NCI-H1417 treated with DMSO at 0.1 percent for 48 hours (cell line): ENCODE measurements at regions not wholly inside any gene's neighbourhood (a gene's known extent, or its start where the extent isn't known, plus 50 kb on each side); places are given as distances from the start of the nearest gene placed in this dataset.
"Not testable (repeated sequence)": the region's sequence is repeated elsewhere in the genome, so short reads cannot be mapped to it uniquely, and the experiment has no call there.

ENCODE experiments used
- DNase-seq: peaks from one replicate; lab custom pipeline; 2025; lab: John Stamatoyannopoulos, UW

DNA sequence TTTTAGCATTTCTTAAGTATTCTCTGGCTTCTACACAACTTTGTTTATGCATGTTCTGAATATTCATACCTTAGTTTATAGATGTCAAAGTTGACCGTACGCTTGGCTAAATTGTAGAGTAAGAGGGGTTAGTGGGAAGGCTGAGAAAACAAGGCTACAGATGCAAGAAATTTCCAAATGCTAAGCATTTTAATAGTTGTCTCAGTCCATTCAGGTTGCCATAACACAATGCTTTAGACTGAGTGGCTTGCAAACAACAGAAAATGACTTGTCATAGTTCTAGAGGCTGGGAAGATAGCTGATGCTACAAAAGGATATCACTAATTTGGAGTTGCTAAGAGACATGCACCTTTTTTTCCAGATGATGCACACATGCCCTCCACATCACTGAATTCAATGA, 53.0 kb upstream of the C1QTNF3 start:
- DNase-seq = not testable (repeated sequence)

DNA sequence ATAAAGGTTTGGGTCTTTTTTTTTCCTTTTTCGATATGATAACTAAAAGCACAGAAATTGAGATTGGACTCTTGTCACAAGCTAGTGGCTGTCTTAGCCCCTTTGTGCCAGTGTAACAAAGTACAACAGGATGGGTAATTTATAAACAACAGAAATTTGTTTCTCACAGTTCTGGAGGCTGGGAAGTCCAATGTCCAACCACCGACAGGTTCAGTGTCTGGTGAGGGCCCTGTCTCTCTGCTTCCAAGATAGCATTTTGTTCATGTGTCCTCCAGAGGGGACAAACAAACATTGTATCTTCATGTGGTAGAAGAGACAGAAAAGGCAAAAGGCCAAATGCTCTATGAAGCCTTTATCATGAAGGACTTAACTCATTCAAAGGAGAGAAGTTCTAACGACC, 56.9 kb upstream of the C1QTNF3 start:
- DNase-seq = not testable (repeated sequence)

DNA sequence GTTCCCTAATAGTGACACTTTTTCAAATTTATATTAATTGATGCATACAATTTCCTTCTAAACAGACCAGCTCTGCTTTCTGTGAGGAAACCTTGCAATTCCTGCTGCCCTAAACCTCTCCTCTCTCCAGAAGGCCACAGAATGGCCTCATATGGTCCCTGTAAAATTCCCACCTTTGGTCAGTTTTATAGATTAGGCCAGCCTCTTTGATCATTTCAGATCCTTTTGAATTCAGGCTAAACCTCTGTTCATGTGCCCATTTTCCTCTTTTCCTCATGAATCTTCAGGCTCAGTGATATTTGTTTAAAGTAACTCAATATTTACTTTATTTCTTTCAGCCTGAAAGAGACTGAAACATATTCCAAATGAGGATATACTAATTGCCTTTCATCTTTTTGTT, 58.6 kb upstream of the C1QTNF3 start:
- DNase-seq = not testable (repeated sequence)

DNA sequence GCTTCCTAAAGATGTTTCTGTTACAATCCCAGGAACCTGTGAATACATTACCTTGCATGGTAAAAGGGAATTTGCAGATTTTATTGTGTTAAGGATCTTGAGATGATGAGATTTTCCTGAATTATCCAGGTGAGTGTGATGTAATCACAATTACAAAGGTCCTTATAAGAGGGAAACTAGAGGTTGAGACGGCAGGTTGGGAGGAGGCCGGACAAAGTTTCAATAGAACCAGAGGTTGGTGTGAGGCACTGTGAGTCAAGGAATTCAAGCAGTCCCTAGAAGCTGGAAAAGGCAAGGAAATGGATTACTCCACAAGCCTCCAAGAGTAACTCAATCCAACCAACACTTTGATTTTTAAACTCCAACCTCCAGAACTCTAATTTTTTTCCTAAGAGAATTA, 65.9 kb upstream of the C1QTNF3 start:
- DNase-seq = not testable (repeated sequence)

DNA sequence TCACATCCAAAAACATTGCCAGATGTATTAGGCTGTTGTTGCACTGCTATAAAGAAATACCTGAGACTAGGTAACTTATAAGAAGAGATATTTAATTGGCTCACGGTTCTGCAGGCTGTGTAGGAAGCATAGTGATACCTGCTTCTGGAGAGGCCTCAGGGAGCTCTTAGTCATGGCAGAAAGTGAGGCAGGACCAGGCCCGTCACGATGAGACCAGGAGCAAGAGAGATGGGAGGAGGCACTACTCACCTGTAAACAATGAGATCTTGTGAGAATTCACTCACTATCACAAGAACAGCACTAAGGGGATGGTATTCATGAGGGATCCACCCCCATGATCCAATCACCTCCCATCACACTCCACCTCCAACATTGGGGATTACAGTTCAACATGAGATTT, 81.3 kb upstream of the C1QTNF3 start:
- DNase-seq = not testable (repeated sequence)

DNA sequence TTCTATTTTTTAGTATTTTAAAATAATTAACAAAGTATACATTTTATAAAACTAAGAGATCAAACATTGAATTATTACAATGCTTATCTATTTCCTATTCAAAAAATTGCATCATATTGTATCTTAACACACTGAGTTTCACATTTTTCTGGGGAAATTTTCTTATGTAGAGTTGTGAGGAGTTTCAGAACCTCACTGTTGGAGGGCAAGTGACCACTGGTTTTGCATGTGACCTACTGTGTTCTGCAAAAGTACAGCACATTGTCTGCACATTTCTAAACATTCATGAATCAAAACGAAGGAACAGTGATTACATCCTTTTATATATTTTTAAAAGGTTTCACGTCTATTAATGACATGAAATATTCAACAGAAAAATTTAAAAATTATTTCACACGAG, 82.3 kb upstream of the C1QTNF3 start:
- DNase-seq = not testable (repeated sequence)

DNA sequence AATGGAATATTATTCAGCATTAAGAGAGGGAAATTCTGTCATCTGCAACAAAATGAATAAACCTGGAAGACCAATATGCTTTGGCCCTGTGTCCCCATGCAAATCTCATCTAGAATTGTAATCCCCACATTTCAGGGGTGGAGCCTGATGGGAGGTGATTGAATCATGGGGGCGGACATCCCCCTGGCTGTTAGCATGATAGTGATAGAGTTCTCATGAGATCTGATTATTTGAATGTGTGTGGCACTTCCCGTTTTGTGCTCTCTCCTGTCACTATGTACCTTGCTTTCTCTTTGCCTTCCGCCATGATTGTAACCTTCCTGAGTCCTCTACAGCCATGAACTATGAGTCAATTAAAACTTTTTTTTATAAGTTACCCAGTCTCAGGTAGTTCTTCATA, 83.7 kb upstream of the C1QTNF3 start:
- DNase-seq = not testable (repeated sequence)

DNA sequence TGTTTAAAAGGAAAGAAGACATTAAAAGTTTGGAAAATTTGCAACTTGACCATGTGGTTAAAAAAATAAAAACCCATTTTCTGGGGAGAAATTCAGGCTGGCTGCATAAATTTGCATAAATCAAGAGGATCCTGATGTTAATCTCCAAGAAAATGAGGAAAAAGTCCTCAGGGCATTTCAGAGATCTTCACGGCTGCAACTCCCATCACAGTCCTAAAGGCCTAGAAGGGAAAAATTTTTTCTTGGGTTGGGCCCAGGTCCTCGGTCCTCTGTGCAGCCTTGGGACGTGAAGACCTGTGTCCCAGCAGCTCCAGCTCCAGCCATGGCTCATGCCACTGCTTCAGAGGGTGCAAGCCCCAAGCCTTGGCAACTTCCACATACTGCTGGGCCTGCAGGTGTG, 84.8 kb upstream of the C1QTNF3 start:
- DNase-seq = not testable (repeated sequence)

DNA sequence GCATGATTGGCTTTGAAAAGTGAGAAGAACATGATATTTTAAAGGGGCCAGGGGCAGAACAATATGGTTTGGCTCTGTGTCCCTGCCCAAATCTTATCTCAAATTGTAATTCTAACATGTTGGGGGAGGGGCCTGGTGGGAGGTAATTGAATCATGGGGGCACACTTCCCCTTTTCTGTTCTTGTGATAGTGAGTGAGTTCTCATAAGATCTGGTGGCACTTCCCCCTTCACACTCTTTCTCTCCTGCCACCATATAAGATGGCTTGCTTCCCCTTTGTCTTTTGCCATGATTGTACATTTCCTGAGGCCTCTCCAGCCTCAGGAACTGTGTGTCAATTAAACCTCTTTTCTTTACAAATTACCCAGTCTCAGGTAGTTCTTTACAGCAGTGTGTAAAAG, 85.9 kb upstream of the C1QTNF3 start:
- DNase-seq = not testable (repeated sequence)

DNA sequence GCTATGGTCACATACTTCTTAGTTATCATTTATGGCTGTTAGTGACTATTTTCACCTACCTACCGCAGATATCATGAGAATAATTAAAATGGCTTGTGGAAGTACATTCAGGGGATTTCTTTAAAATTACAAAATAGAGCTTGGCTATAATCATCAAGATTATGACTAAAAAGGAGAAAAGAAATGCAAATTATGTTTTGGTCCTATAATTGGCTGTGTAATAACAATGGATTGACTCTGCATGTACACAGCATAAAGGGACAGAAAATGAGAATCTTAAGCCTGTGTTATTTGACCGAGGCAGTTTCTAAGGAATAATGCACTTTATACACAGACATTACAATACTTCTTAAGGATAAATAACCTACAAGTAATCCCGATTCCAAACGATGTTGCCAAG, 112.0 kb upstream of the C1QTNF3 start:
- not testable (repeated sequence) for DNase-seq

DNA sequence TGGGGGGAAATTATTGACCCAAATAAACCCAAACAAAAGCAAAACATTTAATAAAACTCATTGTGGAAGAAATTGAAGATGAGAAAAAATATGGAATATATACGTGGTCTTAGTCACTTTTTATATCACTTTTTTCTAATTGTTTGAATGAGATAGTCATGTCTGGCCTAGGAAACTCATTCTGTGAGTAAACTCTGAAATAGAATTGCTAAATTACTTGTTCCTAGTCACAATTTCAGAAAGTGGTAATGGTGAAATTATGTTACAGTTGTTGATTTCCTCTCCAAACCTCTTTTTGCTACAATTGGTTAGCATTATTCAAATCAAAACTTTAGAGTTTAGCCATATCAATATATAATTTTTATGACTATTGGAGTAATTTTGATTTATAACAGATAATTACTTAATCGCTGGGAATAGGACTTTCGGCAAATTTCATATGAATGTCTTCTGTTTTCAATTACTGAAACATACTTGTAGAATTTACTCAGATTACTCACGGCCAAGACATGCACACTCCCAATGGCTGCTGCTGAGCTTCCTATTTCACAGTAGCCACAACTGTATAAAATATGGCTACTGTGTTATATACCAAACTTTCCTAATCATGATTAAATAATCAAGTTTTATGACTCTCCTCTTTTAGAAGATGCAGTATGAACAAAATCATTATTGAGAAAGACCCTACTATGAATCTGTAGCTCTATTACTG, 113.8 kb upstream of the C1QTNF3 start:
- not testable (repeated sequence) for DNase-seq

DNA sequence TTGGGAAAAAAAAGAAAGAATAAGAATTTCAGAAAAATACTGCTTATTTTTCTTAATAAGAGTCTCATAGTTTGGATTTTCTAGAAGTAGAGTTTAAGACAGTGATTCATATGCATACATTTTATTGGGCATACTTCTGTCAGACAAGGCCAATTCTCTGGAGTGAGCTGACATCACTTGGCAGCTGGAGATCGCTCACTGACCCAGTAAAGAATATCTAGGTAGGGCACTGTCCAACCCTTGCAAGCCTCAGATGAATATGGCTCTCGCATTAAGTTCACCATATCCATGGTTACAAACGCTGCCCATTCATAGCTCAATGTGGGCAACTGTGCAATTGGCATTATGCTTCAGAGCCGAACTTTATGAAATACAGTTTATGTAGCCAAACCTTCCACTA, 117.9 kb upstream of the C1QTNF3 start:
- DNase-seq = not testable (repeated sequence)

DNA sequence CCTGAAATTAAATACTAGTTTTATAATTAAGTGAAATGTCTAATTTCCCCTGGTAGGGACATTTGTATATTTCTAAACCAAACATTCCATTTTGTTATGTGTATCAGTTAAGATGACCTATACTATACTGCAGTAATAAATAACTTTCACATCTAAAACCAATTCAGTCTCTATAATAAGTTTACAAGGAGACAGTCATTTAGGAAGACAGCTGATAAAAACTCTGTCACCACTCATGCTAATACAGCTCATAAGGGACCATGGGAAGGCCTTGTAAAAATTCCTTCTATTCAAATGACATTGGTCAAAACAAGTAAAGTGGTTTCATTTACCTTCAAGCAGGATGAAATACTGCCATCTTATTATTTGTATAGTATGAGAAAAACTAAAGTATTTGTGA, 128.4 kb upstream of the C1QTNF3 start:
- DNase-seq = not testable (repeated sequence)

DNA sequence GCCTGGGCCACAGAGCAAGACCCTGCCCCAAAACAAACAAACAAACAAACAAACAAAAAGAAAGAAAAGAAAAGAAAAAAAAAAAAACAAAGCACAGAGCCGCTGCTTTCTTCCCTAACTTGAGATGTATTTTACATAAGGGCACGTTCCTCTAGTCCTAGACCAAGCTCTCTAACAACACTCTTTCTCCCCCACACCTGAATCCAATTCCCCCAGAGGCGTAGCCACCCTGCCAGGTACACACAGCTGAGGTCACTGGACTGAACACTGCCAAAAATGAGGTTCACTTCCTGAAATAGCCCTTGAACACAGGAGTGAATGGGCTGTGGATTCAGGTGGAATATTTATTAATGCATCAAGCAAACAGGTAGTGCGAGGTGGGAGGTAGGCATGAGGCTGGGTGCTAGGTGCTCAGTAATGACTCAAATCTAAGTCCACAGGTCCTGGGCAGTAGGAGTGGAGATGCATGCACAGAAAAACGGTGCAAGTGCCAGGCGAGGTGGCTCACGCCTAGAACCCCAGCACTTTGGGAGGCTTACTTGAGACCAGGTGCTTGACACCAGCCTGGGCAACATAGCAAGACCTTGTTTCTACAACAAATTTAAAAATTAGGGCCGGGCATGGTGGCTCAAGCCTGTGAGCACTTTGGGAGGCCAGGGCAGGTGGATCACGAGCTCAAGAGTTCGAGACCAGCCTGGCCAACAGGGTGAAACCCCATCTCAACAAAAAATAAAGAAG, 136.6 kb upstream of the C1QTNF3 start:
- DNase-seq = not testable (repeated sequence)

DNA sequence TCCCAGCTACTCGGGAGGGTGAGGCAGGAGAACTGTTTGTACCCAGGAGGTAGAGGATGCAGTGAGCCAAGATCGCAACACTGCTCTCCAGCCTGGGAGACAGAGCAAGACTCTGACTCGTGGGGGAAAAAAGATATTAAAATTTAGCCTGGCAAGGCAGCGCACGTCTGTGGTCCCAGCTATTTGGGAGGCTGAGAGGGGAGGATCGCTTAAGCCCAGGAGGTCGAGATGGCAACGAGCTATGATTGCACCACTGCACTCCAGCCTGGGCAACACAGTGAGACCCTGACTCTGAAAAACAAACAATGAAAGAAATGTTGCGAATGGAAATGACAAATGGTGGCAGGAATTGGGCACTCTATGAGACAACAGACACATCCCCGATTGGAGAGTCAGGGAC, 137.2 kb upstream of the C1QTNF3 start:
- not testable (repeated sequence) for DNase-seq

DNA sequence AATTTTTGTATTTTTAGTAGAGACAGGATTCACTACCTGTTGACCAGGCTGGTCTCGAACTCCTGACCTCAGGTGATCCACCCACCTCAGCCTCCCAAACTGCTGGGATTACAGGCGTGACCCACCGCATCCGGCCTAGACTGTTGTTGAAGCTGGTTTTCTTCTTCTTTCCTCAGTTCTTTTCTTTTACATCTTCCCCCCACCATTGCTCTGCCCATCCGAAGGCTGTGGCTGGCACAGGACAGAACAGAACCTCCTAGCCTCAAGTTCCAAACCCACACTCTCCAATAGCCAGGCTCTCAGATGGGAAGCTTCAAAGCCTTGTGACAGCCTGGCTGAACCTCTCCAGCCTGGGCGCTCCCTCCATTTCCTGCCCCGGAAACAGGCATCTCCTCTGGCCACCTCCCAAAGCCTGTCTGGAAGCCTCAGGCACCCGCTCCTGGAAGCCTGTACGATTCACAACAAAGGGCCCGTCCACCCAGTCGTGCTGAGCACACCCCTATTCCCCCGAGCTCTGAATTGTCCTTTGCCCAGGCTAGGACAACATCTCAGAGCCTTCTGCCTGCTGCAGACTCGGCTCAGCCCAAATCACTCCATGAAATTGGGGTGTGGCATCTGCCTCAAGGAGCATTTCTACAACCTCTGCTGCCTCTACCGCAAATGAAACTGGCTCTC, 138.1 kb upstream of the C1QTNF3 start:
- not testable (repeated sequence) for DNase-seq

DNA sequence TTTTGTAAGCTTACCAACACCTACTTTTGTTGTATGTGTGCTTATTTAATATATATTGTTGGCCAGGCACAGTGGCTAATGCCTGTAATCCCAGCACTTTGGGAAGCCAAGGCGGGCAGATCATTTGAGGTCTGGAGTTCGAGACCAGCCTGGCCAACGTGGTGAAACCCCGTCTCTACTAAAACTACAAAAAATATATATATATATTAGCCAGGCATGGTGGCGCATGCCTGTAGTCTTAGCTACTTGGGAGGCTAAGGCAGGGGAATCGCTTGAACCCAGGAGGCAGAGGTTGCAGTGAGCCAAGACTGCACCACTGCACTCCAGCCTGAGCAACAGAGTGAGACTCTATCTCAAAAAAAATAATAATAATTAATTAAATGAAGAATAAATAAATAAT, 142.0 kb upstream of the C1QTNF3 start:
- DNase-seq = not testable (repeated sequence)

DNA sequence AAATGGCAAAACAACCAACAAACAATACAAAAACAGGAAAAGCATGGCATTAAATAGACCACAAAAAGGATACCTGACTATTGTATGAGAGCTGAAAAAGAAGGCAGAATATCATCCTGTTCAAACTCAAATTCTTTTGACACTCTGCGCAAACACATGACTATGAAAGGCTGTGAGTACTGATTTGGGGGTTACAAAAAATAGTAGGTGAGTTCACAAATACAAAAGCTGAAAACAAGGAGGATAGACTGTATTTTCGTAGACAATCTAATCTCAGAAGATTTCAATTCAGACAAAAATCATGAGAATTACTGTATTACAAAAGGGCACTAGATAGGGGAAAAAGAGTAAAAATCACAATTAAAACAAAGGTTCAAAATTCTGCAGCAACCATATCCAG, 142.6 kb upstream of the C1QTNF3 start:
- not testable (repeated sequence) for DNase-seq

DNA sequence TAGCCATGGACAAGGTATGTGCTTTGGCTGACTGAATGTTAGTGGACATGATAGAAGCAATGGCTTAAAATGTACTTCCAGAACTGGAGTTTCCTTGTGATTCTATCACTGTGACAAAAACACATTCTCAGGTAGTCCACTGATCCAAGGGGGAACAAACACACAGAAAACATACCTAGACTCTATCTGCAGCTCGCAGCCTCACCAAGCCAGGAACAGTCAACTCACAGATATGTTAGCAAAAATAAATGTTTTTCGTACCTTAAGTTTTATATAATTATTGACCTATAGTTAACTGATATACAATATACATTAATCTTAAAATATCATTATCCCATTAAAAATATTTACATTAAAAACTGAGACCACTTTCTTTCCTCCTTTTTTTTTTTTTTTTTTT, 143.1 kb upstream of the C1QTNF3 start:
- DNase-seq = not testable (repeated sequence)

DNA sequence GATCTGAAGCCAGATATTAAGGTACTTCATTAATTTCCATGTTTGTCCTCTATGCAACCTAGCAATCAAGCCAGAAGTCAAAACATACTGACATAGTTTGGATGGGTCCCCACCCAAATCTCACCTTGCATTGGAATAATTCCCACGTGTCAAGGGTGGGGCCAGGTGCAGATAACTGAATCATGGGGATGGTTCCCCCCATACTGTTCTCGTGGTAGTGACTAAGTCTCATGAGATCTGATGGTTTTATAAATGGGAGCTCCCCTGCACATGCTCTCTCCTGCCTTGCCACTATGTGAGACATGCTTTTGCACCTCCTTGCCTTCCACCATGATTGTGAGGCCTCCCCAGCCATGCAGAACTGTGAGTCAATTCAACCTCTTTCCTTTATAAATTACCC, 143.9 kb upstream of the C1QTNF3 start:
- DNase-seq = not testable (repeated sequence)

DNA sequence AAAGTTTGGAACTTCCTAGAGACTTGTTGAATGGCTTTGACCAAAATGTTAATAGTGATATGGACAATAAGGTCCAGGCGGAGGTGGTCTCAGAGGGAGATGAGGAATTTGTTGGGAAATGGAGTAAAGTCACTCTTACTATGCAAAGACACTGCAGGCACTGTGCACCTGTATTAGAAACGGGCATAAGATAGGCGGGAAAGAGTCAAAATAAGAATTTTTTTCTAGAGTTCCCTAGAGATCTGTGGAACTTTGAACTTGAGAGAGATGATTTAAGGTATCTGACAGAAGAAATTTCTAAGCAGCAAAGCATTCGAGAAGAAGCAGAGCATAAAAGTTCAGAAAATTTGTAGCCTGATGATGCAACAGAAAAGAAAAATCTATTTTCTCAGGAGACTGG, 144.4 kb upstream of the C1QTNF3 start:
- not testable (repeated sequence) for DNase-seq

DNA sequence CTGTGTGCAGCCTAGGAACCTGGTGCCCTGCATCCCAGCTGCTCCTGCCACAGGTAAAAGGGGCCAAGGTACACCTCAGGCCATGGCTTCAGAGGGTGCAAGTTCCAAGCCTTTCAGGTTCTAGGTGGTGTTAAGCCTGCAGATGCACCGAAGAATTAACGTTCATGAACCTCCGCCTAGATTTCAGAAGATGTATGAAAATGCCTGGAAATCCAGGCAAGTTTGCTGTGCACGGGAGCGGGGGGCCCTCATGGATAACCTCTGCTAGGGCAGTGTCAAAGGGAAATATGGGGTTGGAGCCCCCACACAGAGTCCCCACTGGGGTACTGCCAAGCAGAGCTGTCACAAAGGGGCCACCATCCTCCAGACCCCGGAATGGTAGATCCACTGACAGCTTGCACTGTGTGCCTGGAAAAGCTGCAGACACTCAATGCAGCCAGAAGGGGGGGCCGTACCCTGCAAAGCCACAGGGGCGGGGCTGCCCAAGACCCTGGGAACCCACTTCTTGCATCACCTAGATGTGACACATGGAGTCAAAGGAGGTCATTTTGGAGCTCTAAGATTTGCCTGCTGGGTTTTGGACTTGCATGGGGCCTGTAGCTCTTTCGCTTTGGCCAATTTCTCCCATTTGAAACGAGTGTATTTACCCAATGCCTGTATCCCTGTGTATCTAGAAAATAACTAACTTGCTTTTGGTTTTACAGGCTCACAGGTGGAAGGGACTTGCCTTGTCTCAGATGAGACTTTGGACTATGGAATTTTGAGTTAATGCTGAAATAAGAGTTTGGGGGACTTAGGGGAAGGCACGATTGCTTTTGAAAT, 145.2 kb upstream of the C1QTNF3 start:
- DNase-seq = not testable (repeated sequence)
